ENCODE measurements at regions not wholly inside any gene's neighbourhood (a gene's known extent, or its start where the extent isn't known, plus 50 kb on each side); places are given as distances from the start of the nearest gene placed in this dataset.

DNA sequence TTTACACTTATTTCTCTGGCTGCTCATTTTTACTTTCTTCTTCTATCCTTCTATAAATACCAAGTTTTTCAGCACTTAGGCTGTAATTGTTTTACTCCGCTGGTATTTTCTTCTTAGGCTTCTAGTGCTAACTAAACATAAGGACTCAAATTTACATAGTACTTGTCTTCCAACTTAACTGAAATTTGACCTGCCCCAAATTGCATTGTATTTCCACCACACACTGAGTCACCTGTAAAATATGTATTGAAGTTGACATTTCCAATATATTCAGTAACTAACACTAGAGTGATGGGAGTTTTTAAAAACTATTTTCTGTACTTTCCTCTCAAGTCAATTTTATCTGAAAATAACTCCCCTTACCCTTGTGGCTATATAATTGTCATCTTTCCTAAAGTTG lies 1794.1 kb upstream of the RAG2 start:
- no peaks in the 10 kb centered on the region for H3K36me3 ChIP-seq (replicated peaks in 1 of 2; ENCODE audit: control insufficient read depth in 1 of 2, insufficient read depth in 2 of 2, low read length in 2 of 2)
- no peaks in the 10 kb centered on the region for H3K4me1 ChIP-seq (ENCODE audit: insufficient read depth, low read length)
- no peak overlapping the region for H3K4me3 ChIP-seq (replicated peaks in 1 of 3; ENCODE audit: insufficient read depth in 1 of 3, low read depth in 2 of 3, low read length in 3 of 3)
- intact Hi-C loops (cut with micrococcal nuclease; ENCODE audit: unreplicated experiment) (no loop called here), in situ Hi-C loops (cut with HindIII; ENCODE audit: extremely low pct_ligation_motif_present, low pct_unique_long_range_greater_than_20kb) (no loop called here)
- WGBS (ENCODE audit: low lambda C conversion rate), result 10% methylated on average over 1 of the region's 1 CpG
- ATAC-seq (no peak), FAIRE-seq (no peak), DNase-seq (ENCODE audit: low spot score) (no peak)
- peaks cover 32% of the 10 kb centered on the region for H3K9me3 ChIP-seq (ENCODE audit: low read length)
- H3K9ac ChIP-seq (ENCODE audit: insufficient read depth, low read depth, low read length), result no peak overlapping the region
- no peak overlapping the region for H2AFZ ChIP-seq (ENCODE audit: low read length)
- no peaks in the 10 kb centered on the region for H3K79me2 ChIP-seq (ENCODE audit: insufficient read depth, low read length)
- H3K4me2 ChIP-seq (ENCODE audit: low read depth, low read length), result no peak overlapping the region
- no TSS peak for BruUV-seq (replicated peaks)
- no peaks in the 10 kb centered on the region for H3K27me3 ChIP-seq (ENCODE audit: control insufficient read depth in 1 of 2, insufficient read depth in 2 of 2, low read length in 2 of 2)
- H4K20me1 ChIP-seq (ENCODE audit: insufficient read depth, low read length), result no peaks in the 10 kb centered on the region
- ChIA-PET CTCF (ENCODE audit: low intra/inter-chr PET ratio, low total read pairs) (no interaction called here), POLR2A (no interaction called here)
- H3K27ac ChIP-seq (ENCODE audit: extremely low read length, insufficient read depth, low read length), result no peak overlapping the region
- TF ChIP-seq, protein P1, sequence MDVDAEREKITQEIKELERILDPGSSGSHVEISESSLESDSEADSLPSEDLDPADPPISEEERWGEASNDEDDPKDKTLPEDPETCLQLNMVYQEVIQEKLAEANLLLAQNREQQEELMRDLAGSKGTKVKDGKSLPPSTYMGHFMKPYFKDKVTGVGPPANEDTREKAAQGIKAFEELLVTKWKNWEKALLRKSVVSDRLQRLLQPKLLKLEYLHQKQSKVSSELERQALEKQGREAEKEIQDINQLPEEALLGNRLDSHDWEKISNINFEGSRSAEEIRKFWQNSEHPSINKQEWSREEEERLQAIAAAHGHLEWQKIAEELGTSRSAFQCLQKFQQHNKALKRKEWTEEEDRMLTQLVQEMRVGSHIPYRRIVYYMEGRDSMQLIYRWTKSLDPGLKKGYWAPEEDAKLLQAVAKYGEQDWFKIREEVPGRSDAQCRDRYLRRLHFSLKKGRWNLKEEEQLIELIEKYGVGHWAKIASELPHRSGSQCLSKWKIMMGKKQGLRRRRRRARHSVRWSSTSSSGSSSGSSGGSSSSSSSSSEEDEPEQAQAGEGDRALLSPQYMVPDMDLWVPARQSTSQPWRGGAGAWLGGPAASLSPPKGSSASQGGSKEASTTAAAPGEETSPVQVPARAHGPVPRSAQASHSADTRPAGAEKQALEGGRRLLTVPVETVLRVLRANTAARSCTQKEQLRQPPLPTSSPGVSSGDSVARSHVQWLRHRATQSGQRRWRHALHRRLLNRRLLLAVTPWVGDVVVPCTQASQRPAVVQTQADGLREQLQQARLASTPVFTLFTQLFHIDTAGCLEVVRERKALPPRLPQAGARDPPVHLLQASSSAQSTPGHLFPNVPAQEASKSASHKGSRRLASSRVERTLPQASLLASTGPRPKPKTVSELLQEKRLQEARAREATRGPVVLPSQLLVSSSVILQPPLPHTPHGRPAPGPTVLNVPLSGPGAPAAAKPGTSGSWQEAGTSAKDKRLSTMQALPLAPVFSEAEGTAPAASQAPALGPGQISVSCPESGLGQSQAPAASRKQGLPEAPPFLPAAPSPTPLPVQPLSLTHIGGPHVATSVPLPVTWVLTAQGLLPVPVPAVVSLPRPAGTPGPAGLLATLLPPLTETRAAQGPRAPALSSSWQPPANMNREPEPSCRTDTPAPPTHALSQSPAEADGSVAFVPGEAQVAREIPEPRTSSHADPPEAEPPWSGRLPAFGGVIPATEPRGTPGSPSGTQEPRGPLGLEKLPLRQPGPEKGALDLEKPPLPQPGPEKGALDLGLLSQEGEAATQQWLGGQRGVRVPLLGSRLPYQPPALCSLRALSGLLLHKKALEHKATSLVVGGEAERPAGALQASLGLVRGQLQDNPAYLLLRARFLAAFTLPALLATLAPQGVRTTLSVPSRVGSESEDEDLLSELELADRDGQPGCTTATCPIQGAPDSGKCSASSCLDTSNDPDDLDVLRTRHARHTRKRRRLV (CRISPR knock-in tag; IDR thresholded peaks at IDR 0.05), result no peak
- TF ChIP-seq ZNF292 (CRISPR knock-in tag; IDR thresholded peaks at IDR 0.05; ENCODE audit: borderline replicate concordance, low read depth), result no peak
- TF ChIP-seq ZKSCAN5 (CRISPR knock-in tag; IDR thresholded peaks at IDR 0.05), result no peak
- TF ChIP-seq, protein P2, sequence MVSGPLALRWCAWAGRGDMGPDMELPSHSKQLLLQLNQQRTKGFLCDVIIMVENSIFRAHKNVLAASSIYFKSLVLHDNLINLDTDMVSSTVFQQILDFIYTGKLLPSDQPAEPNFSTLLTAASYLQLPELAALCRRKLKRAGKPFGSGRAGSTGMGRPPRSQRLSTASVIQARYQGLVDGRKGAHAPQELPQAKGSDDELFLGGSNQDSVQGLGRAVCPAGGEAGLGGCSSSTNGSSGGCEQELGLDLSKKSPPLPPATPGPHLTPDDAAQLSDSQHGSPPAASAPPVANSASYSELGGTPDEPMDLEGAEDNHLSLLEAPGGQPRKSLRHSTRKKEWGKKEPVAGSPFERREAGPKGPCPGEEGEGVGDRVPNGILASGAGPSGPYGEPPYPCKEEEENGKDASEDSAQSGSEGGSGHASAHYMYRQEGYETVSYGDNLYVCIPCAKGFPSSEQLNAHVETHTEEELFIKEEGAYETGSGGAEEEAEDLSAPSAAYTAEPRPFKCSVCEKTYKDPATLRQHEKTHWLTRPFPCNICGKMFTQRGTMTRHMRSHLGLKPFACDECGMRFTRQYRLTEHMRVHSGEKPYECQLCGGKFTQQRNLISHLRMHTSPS (CRISPR knock-in tag; IDR thresholded peaks at IDR 0.05; ENCODE audit: low read depth), result no peak
- no peak for TF ChIP-seq MEIS1 (CRISPR knock-in tag; IDR thresholded peaks at IDR 0.05; ENCODE audit: borderline replicate concordance)
- no peak for TF ChIP-seq ZNF547 (CRISPR knock-in tag; IDR thresholded peaks at IDR 0.05)
- TF ChIP-seq, protein P3, sequence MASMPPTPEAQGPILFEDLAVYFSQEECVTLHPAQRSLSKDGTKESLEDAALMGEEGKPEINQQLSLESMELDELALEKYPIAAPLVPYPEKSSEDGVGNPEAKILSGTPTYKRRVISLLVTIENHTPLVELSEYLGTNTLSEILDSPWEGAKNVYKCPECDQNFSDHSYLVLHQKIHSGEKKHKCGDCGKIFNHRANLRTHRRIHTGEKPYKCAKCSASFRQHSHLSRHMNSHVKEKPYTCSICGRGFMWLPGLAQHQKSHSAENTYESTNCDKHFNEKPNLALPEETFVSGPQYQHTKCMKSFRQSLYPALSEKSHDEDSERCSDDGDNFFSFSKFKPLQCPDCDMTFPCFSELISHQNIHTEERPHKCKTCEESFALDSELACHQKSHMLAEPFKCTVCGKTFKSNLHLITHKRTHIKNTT (CRISPR knock-in tag; IDR thresholded peaks at IDR 0.05), result no peak
- no peak for TF ChIP-seq ADNP (CRISPR knock-in tag; IDR thresholded peaks at IDR 0.05)
- TF ChIP-seq ZNF136 (CRISPR knock-in tag; IDR thresholded peaks at IDR 0.05; ENCODE audit: low read depth), result no peak
- no peak for TF ChIP-seq ZNF777 (CRISPR knock-in tag; IDR thresholded peaks at IDR 0.05)
- no peak for TF ChIP-seq ZNF652 (CRISPR knock-in tag; IDR thresholded peaks at IDR 0.05; ENCODE audit: borderline replicate concordance, low read depth)
- TF ChIP-seq, protein P4, sequence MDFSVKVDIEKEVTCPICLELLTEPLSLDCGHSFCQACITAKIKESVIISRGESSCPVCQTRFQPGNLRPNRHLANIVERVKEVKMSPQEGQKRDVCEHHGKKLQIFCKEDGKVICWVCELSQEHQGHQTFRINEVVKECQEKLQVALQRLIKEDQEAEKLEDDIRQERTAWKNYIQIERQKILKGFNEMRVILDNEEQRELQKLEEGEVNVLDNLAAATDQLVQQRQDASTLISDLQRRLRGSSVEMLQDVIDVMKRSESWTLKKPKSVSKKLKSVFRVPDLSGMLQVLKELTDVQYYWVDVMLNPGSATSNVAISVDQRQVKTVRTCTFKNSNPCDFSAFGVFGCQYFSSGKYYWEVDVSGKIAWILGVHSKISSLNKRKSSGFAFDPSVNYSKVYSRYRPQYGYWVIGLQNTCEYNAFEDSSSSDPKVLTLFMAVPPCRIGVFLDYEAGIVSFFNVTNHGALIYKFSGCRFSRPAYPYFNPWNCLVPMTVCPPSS (IDR thresholded peaks at IDR 0.05), result no peak
- TF ChIP-seq ZFP1 (CRISPR knock-in tag; IDR thresholded peaks at IDR 0.05), result no peak
- no peak for TF ChIP-seq RCOR2 (CRISPR knock-in tag; IDR thresholded peaks at IDR 0.05)
- no peak for TF ChIP-seq HOXD1 (CRISPR knock-in tag; IDR thresholded peaks at IDR 0.05)
- TF ChIP-seq ELF4 (CRISPR knock-in tag; IDR thresholded peaks at IDR 0.05; ENCODE audit: borderline replicate concordance), result no peak
- TF ChIP-seq SP5 (CRISPR knock-in tag; IDR thresholded peaks at IDR 0.05; ENCODE audit: borderline replicate concordance, low read depth), result no peak
- no peak for TF ChIP-seq SMAD9 (CRISPR knock-in tag; IDR thresholded peaks at IDR 0.05)

Data from HepG2 (cell line).